GM21390 (cell line): ENCODE measurements at regions not wholly inside any gene's neighbourhood (a gene's known extent, or its start where the extent isn't known, plus 50 kb on each side); places are given as distances from the start of the nearest gene placed in this dataset.

Experiments
- ATAC-seq: cut with Tn5 transposase; IDR thresholded peaks from one replicate; pipeline ENCODE4 v1.9.1; 2021; ENCODE audit not compliant: unreplicated experiment

DNA sequence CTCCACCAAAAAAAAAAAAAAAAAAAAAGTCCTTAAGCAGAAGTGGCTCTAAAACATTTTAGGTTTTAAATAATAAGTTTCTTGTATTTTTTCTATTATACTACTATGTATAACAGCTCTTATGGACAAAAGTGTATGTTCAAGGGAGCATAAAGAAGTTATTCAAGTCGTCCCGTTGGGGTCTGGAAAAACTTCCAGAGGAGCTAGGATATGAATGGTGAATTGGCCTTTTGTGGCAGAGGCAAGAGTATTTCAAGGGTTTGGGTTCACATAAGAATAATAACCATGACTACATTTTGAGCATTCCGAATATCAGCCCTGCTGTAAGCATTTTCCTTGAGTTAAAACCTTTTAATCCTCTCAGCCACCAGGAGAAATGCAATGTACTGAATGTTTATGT is 50.6 kb upstream of the ARHGAP42 start:
- ATAC-seq: no peak
